Islet precursor cell (in vitro differentiated cells): ENCODE measurements at regions not wholly inside any gene's neighbourhood (a gene's known extent, or its start where the extent isn't known, plus 50 kb on each side); places are given as distances from the start of the nearest gene placed in this dataset.
"Not testable (repeated sequence)": the region's sequence is repeated elsewhere in the genome, so short reads cannot be mapped to it uniquely, and the experiment has no call there.

Experiments
- DNase-seq: peaks from one replicate; pipeline ENCODE4 v3.0.0-alpha.2; 2018

- DNase-seq: not testable (repeated sequence)
Observed at GRCh38 chr7:53239151-53239550, 203.7 kb downstream of the POM121L12 start.

GRCh38 chr7:53245721-53246120 is 210.3 kb downstream of the POM121L12 start:
- DNase-seq: no peak

- no peak for DNase-seq
Observed at GRCh38 chr7:53246957-53247356, 211.5 kb downstream of the POM121L12 start.

GRCh38 chr7:53252539-53252938 is 217.1 kb downstream of the POM121L12 start:
- DNase-seq: no peak

GRCh38 chr7:53272081-53272480 is 236.6 kb downstream of the POM121L12 start:
- DNase-seq: no peak

- DNase-seq: no peak
Observed at GRCh38 chr7:53281312-53281711, 245.9 kb downstream of the POM121L12 start.

- DNase-seq: no peak
Observed at GRCh38 chr7:53292341-53292740, 256.9 kb downstream of the POM121L12 start.

- no peak for DNase-seq
Observed at GRCh38 chr7:53302496-53303246, 267.2 kb downstream of the POM121L12 start.

GRCh38 chr7:53303781-53304180 is 268.3 kb downstream of the POM121L12 start:
- DNase-seq: no peak

- DNase-seq: no peak
Observed at GRCh38 chr7:53306846-53307245, 271.4 kb downstream of the POM121L12 start.

- no peak for DNase-seq
Observed at GRCh38 chr7:53311205-53311604, 275.8 kb downstream of the POM121L12 start.

GRCh38 chr7:53315981-53316380 is 280.5 kb downstream of the POM121L12 start:
- peak; percentile 93 for DNase-seq

GRCh38 chr7:53318566-53318965 is 283.1 kb downstream of the POM121L12 start:
- DNase-seq: no peak

- no peak for DNase-seq
Observed at GRCh38 chr7:53325061-53325460, 289.6 kb downstream of the POM121L12 start.

GRCh38 chr7:53326634-53327033 is 291.2 kb downstream of the POM121L12 start:
- DNase-seq: no peak

GRCh38 chr7:53336105-53336668 is 300.8 kb downstream of the POM121L12 start:
- no peak for DNase-seq

GRCh38 chr7:53340220-53340619 is 304.8 kb downstream of the POM121L12 start:
- no peak for DNase-seq

- DNase-seq: peak; percentile 79
Observed at GRCh38 chr7:53350241-53350640, 314.8 kb downstream of the POM121L12 start.

GRCh38 chr7:53351681-53352080 is 316.2 kb downstream of the POM121L12 start:
- no peak for DNase-seq

- DNase-seq: no peak
Observed at GRCh38 chr7:53358269-53358668, 322.8 kb downstream of the POM121L12 start.

- peak; percentile 67 for DNase-seq
Observed at GRCh38 chr7:53383131-53383530, 347.7 kb downstream of the POM121L12 start.

GRCh38 chr7:53385239-53385638 is 349.8 kb downstream of the POM121L12 start:
- DNase-seq: not testable (repeated sequence)

- no peak for DNase-seq
Observed at GRCh38 chr7:53387515-53387914, 352.1 kb downstream of the POM121L12 start.

GRCh38 chr7:53397911-53398310 is 362.5 kb downstream of the POM121L12 start:
- DNase-seq: no peak

GRCh38 chr7:53398566-53398965 is 363.1 kb downstream of the POM121L12 start:
- no peak for DNase-seq
